ENCODE measurements at regions not wholly inside any gene's neighbourhood (a gene's known extent, or its start where the extent isn't known, plus 50 kb on each side); places are given as distances from the start of the nearest gene placed in this dataset.

- H3K9ac ChIP-seq (ENCODE audit: control insufficient read depth, insufficient read depth, low read length): no peak overlapping the region
- H3K4me3 ChIP-seq: no peak overlapping the region
- no peak for ATAC-seq
- in situ Hi-C loops (cut with MboI) (no loop called here), intact Hi-C loops (cut with micrococcal nuclease; ENCODE audit: unreplicated experiment) (no loop called here)
- H3K9me3 ChIP-seq (replicated peaks; ENCODE audit: control insufficient read depth, insufficient read depth, low read length): no peaks in the 10 kb centered on the region
- H3K4me2 ChIP-seq (ENCODE audit: control insufficient read depth, insufficient read depth): no peak overlapping the region
- RAD21 ChIA-PET (ENCODE audit: unreplicated experiment): no interaction called here
- WGBS (ENCODE audit: insufficient coverage, insufficient replicate concordance, low lambda C conversion rate, missing lambda C conversion rate): no CpG with 5 or more reads among the region's 1 CpG
- H2AFZ ChIP-seq (ENCODE audit: control insufficient read depth, low read depth, low read length): no peak overlapping the region
- H3K4me1 ChIP-seq (ENCODE audit: control insufficient read depth, insufficient read depth, low read length): no peaks in the 10 kb centered on the region
- BruUV-seq (replicated peaks): no TSS peak
- H3K27ac ChIP-seq (ENCODE audit: control insufficient read depth, insufficient read depth): no peak overlapping the region
- SMC1A ChIA-PET (ENCODE audit: uncharacterized antibody, unreplicated experiment): no interaction called here
- TF ChIP-seq CUX1 (IDR thresholded peaks at IDR 0.05; ENCODE audit: insufficient replicate concordance, low read depth, low read length) (no peak), USF2 (IDR thresholded peaks at IDR 0.05; ENCODE audit: borderline replicate concordance, low read depth, low read length) (no peak), STAT1 (conservative IDR thresholded peaks at IDR 0.05) (no peak), NFYB (IDR thresholded peaks at IDR 0.05; ENCODE audit: insufficient read depth, low read depth, low read length) (no peak), HDGF (IDR thresholded peaks at IDR 0.05) (no peak)
- H3K36me3 ChIP-seq (ENCODE audit: control insufficient read depth in 2 of 2, insufficient read depth in 2 of 2, low read length in 1 of 2): no peaks in the 10 kb centered on the region
- FAIRE-seq: no peak
- POLR2A ChIA-PET: no interaction called here
- no peak for DNase-seq (ENCODE audit: low read depth, low spot score)
- H4K20me1 ChIP-seq (ENCODE audit: control insufficient read depth, insufficient read depth): no peaks in the 10 kb centered on the region
- H3K27me3 ChIP-seq (replicated peaks in 1 of 2; ENCODE audit: control insufficient read depth in 2 of 2, insufficient read depth in 2 of 2, low read length in 1 of 2): no peaks in the 10 kb centered on the region
- CTCF ChIA-PET: no interaction called here
- no peaks in the 10 kb centered on the region for H3K79me2 ChIP-seq (ENCODE audit: control insufficient read depth, insufficient read depth, low read length)
These were observed 850.9 kb upstream of the SLIT2 start for GRCh38 chr4:19400820-19401219.

All from GM12878 (cell line).